VCaP (cell line): ENCODE measurements at regions not wholly inside any gene's neighbourhood (a gene's known extent, or its start where the extent isn't known, plus 50 kb on each side); places are given as distances from the start of the nearest gene placed in this dataset.

Experiments used
- H3K27ac ChIP-seq: fragments of 450-650 bp; 2 replicates; pipeline ENCODE4 v1.5.1; 2017
- CTCF ChIP-seq: fragments of 450-650 bp; conservative IDR thresholded peaks from 2 replicates; pipeline ENCODE4 v1.5.1; 2017; ENCODE audit warnings: mild to moderate bottlenecking, moderate library complexity

- no peak overlapping the region for H3K27ac ChIP-seq
- TF ChIP-seq CTCF = no peak
Measured at GRCh38 chr6:105800398-105800797, 285.7 kb upstream of the PRDM1 start.

- no peak overlapping the region for H3K27ac ChIP-seq
- no peak for TF ChIP-seq CTCF
Measured at GRCh38 chr6:105799056-105799455, 287.1 kb upstream of the PRDM1 start.

- TF ChIP-seq CTCF = no peak
- no peak overlapping the region for H3K27ac ChIP-seq
Measured at GRCh38 chr6:105797983-105798453, 288.1 kb upstream of the PRDM1 start.

- no peak for TF ChIP-seq CTCF
- no peak overlapping the region for H3K27ac ChIP-seq
Measured at GRCh38 chr6:105797286-105797979, 288.7 kb upstream of the PRDM1 start.

DNA sequence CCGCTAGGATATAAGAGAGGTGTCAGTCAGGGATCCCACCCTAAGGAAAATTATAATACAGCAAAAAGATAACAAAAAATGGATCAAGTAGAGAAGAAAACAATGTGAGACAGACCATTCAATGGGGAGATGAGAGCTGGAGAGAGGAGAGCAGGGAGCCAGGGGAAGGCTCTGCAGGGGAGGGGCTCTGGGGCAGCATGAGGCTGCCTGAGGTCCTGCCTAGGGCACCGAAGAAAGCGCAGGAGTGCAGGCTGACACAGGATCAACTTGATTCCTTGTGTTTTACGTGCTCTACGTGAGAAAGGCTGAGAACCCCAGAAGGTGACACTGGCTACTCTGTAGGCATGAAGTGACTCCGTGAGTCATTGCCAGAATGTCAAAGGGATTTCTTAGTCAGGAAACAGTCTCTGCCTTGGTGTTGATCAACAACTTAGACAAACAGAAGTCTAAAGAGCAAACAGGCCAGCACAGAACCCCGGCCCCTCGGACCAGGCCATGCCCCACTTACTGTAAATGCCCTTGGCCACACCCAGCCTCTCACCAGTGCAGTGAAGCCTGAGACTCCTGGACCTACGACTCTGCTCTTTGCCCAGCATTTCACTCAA is 290.1 kb upstream of the PRDM1 start:
- no peak overlapping the region for H3K27ac ChIP-seq
- no peak for TF ChIP-seq CTCF

GRCh38 chr6:105795366-105795765 is 290.8 kb upstream of the PRDM1 start:
- no peak for TF ChIP-seq CTCF
- H3K27ac ChIP-seq = no peak overlapping the region

GRCh38 chr6:105794870-105795269 is 291.3 kb upstream of the PRDM1 start:
- no peak for TF ChIP-seq CTCF
- no peak overlapping the region for H3K27ac ChIP-seq
